HK-2 (cell line): ENCODE measurements at regions not wholly inside any gene's neighbourhood (a gene's known extent, or its start where the extent isn't known, plus 50 kb on each side); places are given as distances from the start of the nearest gene placed in this dataset.
"Not testable (repeated sequence)": the region's sequence is repeated elsewhere in the genome, so short reads cannot be mapped to it uniquely, and the experiment has no call there.

Experiments used
- DNase-seq: peaks from one replicate; pipeline ENCODE4 v3.0.0-alpha.2; 2018; ENCODE audit not compliant: unreplicated experiment

GRCh38 chr5:34189246-34189645 lies 146.2 kb upstream of the C1QTNF3 start:
- DNase-seq: not testable (repeated sequence)

DNA sequence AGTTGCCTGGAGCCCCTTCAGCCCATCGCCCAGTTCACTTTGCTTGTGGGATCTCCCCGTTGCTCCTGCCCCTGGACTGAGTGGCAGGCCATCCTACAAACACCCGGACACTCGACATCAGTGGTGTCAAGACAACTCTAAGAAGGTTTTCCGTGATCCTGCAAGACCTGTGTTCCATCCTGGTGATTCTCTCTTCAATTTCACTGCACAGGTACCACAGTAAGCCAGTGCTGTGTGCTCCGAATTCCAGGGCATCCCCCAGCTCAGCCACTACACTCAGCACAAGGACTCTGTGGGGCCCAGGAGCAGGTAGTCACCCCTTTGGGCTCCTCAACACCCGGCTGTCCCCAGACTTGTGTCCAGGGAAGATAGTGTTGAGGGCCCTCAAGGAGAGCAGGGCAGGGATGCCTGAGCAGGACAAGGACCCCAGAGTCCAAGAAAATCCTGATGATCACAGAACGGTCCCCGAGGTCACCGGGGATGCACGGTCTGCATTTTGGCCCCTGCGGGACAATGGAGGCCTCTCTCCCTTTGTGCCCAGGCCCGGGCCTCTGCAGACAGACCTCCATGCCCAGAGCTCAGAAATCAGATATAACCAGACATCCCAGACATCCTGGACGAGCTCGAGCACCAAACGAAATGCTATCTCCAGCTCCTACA lies 146.9 kb upstream of the C1QTNF3 start:
- DNase-seq: not testable (repeated sequence)

DNA sequence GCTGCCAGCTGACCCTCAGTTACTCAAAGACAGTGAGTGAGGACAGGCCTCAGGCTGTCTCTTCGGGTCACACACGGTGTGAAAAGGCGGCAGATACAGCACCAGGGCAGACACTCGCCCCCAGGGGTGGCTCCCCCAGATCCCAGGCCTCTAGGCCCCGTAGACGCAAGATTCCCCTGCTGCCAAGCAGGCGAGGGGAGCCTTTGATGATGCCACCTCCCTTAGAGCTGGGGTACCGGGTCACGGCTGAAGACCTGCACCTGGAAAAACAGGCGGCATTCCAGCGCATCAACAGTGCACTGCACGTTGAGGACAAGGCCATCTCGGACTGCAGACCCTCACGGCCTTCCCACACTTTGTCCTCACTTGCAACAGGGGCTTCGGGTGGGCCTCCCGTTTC lies 147.5 kb upstream of the C1QTNF3 start:
- not testable (repeated sequence) for DNase-seq

DNA sequence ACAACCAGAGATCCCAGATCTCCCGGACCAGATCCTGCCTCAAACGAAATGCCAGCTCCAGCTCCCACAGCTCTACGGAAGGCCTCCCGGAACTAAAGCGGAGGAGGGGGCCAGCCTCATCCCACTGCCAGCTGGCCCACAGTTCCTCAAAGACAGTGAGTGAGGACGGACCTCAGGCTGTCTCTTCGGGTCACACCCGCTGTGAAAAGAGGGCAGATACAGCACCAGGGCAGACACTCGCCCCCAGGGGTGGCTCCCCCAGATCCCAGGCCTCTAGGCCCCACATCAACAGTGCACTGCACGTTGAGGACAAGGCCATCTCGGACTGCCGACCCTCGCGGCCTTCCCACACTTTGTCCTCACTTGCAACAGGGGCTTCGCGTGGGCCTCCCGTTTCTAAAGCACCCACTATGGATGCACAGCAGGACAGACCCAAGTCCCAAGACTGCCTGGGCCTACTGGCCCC lies 148.3 kb upstream of the C1QTNF3 start:
- DNase-seq: not testable (repeated sequence)

DNA sequence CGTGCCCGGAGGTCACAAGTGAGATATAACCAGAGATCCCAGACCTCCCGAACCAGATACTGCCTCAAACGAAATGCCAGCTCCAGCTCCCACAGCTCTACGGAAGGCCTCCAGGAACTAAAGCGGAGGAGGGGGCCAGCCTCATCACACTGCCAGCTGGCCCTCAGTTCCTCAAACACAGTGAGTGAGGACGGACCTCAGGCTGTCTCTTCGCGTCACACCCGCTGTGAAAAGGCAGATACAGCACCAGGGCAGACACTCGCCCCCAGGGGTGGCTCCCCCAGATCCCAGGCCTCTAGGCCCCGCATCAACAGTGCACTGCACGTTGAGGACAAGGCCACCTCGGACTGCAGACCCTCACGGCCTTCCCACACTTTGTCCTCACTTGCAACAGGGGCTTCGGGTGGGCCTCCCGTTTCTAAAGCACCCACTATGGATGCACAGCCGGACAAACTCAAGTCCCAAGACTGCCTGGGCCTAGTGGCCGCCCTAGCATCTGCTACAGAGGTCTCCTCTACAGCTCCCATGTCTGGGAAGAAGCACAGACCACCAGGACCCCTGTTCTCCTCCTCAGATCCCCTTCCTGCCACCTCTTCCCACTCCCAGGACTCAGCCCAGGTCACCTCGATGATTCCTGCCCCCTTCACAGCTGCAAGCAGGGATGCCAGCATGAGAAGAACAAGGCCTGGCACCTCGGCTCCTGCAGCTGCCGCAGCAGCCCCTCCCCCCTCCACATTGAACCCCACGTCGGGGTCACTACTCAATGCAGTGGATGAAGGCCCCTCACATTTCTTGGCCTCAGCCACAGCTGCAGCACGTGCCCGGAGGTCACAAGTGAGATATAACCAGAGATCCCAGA lies 149.3 kb upstream of the C1QTNF3 start:
- DNase-seq: not testable (repeated sequence)

- not testable (repeated sequence) for DNase-seq
Measured at GRCh38 chr5:34192923-34193262, 149.9 kb upstream of the C1QTNF3 start.

GRCh38 chr5:34193297-34193696 lies 150.3 kb upstream of the C1QTNF3 start:
- DNase-seq: not testable (repeated sequence)

DNA sequence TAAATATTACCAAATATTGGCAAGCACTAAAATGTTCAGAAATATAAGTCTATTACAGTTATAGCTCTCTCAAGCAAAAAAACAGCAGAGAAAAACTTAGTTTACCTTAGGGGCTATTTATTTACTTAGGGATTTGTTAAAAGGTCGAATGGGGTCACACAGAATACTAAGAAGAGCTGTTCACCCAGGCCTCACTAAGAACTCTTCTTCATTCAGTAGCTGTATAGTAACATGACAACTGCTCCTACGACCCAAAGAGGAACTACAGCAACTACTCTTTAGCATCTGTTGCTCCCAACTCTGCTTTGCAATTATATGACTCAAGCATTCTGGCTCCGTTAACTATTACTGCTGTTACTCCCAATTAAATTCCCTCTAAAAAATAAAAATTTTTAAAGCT lies 150.8 kb upstream of the C1QTNF3 start:
- not testable (repeated sequence) for DNase-seq

DNA sequence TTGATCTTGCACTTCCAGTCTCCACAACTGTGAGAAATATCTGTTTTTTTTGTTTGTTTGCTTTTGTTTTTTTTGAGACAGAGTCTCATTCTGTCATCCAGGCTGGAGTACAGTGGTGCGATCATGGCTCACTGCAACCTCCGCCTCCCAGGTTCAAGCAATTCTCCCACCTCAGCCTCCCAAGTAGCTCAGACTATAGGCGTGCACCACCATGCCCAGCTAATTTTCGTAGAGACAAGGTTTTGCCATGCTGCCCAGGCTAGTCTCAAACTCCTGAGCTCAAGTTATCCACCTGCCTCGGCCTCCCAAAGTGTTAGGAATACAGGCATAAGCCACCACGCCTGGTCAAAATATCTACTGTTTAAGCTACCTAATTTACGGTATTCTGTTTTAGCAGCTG lies 153.1 kb upstream of the C1QTNF3 start:
- not testable (repeated sequence) for DNase-seq

GRCh38 chr5:34205347-34205746 lies 162.3 kb upstream of the C1QTNF3 start:
- DNase-seq: not testable (repeated sequence)

DNA sequence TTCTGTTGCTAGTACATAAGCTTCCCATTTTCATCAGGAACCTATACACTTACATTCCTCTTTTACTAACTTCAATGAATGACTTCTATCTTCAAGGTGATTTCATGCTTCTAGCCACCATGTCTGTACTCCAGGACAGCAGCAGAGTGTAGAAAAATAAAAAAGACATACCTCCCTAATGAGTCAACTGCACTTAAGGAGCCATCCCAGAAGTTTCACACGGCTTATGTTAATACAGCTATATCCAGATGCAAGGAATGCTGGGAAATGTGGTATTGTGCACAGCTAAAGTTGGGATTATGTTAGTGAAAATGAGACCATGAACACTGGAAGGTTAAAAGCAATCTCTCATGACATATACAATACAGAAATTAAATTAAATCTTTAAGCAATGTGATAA lies 174.4 kb upstream of the C1QTNF3 start:
- DNase-seq: peak; percentile 2

DNA sequence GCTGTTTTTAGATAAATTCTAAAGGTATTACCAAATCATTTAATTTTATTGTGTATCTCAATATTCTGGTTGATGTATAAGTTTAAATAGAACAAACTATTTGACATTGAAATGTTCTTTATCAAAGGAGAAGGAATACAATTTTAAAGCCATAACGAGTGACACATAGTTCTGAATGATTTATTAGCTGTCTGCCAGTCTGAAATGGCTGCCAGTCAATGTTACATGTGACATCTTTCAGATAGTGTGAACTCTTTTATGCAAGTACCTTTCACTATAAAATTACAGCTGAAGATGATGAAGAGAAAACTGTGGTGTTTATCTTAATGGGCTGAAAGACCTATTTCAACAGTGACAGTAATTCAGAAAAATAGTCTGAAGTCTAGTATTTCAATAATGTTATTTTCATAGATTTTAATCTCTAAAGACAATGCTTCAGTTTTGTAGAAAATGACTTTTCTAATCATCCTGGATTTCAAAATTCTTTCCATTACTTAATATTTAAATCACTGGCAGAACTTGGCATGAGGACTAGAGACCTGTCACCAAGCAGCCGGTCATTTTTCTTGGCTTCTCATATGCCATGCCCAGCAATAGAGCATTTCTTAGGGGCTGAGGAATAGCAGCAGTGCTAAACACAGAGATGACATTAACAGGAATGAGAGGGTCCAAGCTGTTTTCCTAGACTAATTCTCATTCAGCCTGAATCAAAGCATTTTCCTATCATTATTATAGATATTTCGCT lies 178.5 kb upstream of the C1QTNF3 start:
- not testable (repeated sequence) for DNase-seq

GRCh38 chr5:34223158-34223557 lies 180.1 kb upstream of the C1QTNF3 start:
- DNase-seq: not testable (repeated sequence)

- DNase-seq: not testable (repeated sequence)
Measured at GRCh38 chr5:34230402-34230801, 187.4 kb upstream of the C1QTNF3 start.

- DNase-seq: not testable (repeated sequence)
Measured at GRCh38 chr5:34243802-34244201, 200.8 kb upstream of the C1QTNF3 start.

DNA sequence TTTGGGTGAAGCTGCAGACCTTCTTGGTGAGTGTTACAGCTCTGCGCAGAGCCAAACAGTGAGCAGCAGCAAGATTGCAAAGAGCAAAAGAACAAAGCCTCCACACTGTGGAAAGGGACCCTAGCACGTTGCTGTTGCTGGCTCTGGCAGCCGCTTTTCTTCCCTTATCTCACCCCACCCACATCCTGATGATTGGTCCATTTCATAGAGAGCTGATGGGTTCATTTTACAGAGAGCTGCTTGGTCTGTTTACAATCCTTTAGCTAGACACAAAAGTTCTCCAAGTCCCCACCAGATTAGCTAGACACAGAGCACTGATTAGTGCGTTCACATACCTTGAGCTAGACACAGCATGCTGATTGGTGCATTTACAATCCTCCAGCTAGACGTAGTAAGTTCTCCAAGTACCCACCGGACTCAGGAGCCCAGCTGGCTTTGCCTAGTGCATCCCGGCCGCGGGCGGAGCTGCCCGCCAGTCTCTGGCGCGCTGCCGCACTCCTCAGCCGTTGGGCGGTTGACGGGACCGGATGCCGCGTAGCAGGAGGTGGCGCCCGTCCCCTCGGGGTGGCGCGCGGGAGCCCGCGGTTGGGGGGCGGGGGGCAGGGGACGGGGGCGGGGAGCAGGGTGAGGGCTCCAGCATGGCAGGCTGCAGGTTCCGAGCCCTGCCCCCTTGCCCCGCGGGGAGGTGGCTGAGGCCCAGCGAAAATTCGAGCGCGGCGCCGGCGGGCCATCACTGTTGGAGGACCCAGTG lies 201.4 kb upstream of the C1QTNF3 start:
- peak; percentile 44 for DNase-seq

GRCh38 chr5:34245032-34245394 lies 202.0 kb upstream of the C1QTNF3 start:
- not testable (repeated sequence) for DNase-seq

GRCh38 chr5:34245813-34246212 lies 202.8 kb upstream of the C1QTNF3 start:
- DNase-seq: not testable (repeated sequence)

DNA sequence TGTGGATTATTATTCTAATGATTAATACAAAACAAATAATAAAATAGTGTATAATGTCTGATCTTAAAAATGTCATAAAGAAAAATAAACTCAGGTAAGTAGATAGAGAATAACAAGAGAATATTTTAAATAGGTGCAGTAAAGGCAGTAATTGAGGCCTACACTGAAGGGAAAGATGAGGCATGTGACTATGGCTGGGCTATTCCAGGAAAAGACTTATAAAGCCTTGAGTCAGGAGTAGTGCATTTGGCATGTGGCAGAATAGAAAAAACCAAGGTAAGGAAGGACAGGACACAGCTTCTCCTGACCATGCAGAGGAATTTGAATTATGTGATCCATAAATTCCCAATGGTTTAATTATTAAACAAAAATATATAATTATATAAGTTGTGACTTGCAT lies 215.6 kb upstream of the C1QTNF3 start:
- not testable (repeated sequence) for DNase-seq

DNA sequence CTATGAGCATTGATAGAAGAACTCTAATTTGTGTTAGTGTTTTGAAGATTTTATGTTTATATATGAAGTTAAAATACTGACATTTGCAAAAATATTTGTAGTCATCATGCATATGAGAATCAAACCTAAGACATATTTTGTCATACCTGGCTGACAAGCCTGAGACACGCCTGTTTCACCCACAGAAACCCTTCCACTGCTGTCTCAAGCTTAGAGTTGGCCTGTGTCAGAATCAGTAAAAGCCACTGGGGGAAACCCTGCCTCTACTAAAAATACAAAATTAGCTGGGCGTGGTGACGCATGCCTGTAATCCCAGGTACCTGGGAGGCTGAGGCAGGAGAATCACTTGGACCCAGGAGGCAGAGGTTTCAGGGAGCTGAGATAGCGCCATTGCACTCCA lies 218.0 kb upstream of the C1QTNF3 start:
- not testable (repeated sequence) for DNase-seq

DNA sequence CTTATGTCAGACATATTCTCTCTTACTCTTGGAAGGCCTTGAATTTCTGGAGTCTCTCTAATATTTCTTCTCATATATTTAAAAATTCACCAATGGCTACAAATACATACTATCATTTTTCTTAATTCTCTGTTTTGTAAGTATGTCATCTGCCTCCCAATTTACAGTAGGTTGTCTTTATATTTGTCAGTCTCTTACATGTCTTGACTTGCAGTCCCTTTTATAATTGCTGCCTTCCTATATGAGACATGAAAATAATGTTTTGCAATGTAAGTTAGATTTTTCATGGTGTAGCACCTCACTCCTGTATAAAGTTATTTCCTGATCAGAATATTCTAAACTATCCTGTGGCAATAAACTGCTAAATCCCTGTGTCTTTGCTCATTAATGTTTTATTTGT lies 223.1 kb upstream of the C1QTNF3 start:
- DNase-seq: not testable (repeated sequence)

GRCh38 chr5:34296759-34297158 lies 253.7 kb upstream of the C1QTNF3 start:
- DNase-seq: not testable (repeated sequence)
